Tongue (tissue), 1 donor: ENCODE measurements at regions not wholly inside any gene's neighbourhood (a gene's known extent, or its start where the extent isn't known, plus 50 kb on each side); places are given as distances from the start of the nearest gene placed in this dataset.

Source experiments
- DNase-seq: peaks from one replicate; pipeline ENCODE4 v3.0.0-alpha.2; 2015

- DNase-seq, result no peak
Measured at GRCh38 chr3:170780471-170780870, 89.5 kb downstream of the RPL22L1 start.

GRCh38 chr3:170778240-170779217 is 91.5 kb downstream of the RPL22L1 start:
- no peak for DNase-seq

- no peak for DNase-seq
Measured at GRCh38 chr3:170777564-170777926, 92.5 kb downstream of the RPL22L1 start.

- no peak for DNase-seq
Measured at GRCh38 chr3:170776887-170777563, 93.0 kb downstream of the RPL22L1 start.

GRCh38 chr3:170773682-170774425 is 96.1 kb downstream of the RPL22L1 start:
- DNase-seq, result no peak

- no peak for DNase-seq
Measured at GRCh38 chr3:170772175-170772574, 97.8 kb downstream of the RPL22L1 start.

- no peak for DNase-seq
Measured at GRCh38 chr3:170768334-170768801, 101.6 kb downstream of the RPL22L1 start.

- DNase-seq, result no peak
Measured at GRCh38 chr3:170767576-170767941, 102.4 kb downstream of the RPL22L1 start.

- DNase-seq, result no peak
Measured at GRCh38 chr3:170766823-170767575, 103.0 kb downstream of the RPL22L1 start.

- no peak for DNase-seq
Measured at GRCh38 chr3:170766253-170766652, 103.7 kb downstream of the RPL22L1 start.

GRCh38 chr3:170765419-170766078 is 104.4 kb downstream of the RPL22L1 start:
- no peak for DNase-seq

GRCh38 chr3:170764017-170764416 is 106.0 kb downstream of the RPL22L1 start:
- no peak for DNase-seq

- no peak for DNase-seq
Measured at GRCh38 chr3:170762064-170762463, 107.9 kb downstream of the RPL22L1 start.

- DNase-seq, result no peak
Measured at GRCh38 chr3:170761103-170761502, 108.9 kb downstream of the RPL22L1 start.

GRCh38 chr3:170760174-170760526 is 109.8 kb downstream of the RPL22L1 start:
- no peak for DNase-seq

- DNase-seq, result no peak
Measured at GRCh38 chr3:170759511-170760173, 110.4 kb downstream of the RPL22L1 start.

- DNase-seq, result no peak
Measured at GRCh38 chr3:170757038-170757437, 113.0 kb downstream of the RPL22L1 start.

- DNase-seq, result no peak
Measured at GRCh38 chr3:170754311-170754693, 115.7 kb downstream of the RPL22L1 start.

- no peak for DNase-seq
Measured at GRCh38 chr3:170753421-170754310, 116.3 kb downstream of the RPL22L1 start.
